NCI-H526 (cell line): ENCODE measurements at regions not wholly inside any gene's neighbourhood (a gene's known extent, or its start where the extent isn't known, plus 50 kb on each side); places are given as distances from the start of the nearest gene placed in this dataset.

ENCODE experiments used
- DNase-seq, 2 experiments: peaks; one replicate each; lab custom pipeline; 2025; lab: John Stamatoyannopoulos, UW

- peak in 1 of 2 experiments; percentile 74 for DNase-seq
Observed at GRCh38 chr11:129324533-129325175, 51.0 kb upstream of the BARX2 start.

DNA sequence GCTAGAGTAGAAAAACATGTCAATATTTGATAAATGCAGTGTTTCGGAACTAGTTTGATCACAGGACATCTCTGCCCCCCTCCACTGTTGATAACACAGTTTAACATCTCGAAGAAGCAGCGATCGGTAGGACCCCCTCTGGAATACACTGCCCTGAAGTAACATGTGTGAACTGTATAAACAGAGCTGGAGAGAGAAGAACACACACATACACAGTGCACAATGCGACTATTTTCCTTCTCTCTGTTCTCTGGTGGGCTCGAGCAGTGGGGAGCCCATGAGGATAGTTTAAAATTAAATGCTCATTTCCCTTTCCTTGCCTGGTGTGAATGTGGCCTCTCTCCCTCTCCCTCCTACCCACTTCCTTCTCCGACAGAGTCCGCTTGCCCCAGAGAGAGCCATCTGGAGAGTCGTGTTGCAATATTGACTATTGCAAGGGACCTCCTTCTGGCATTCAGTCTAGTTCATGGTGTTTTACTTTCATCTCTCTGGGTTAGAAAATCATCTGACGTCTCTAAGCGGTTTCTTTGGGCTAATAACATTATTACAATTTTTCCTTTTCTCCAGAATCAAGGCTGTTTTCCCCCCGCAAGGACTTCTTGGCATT is 51.6 kb upstream of the BARX2 start:
- DNase-seq = peak in 1 of 2 experiments; percentile 49

DNA sequence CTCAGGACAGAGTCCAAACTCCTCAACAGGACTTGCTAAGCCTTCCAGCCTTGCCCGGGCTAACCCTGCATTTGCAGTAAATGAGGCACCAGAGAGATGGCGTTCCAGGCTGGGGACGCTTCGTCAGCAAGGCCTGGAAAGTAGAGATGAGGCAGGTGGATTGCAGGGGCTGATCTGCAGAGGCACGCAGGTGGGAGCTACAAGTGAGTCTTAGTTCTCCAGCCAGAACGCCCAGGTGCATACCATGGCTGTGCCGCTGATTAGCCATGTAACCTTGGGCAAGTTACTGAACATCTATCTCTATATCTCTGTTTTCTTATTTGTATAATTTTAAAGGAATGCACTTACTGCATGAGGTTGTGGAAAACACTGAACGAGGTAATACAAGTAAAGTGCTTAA is 52.7 kb upstream of the BARX2 start:
- DNase-seq = peak in 1 of 2 experiments; percentile 41

DNA sequence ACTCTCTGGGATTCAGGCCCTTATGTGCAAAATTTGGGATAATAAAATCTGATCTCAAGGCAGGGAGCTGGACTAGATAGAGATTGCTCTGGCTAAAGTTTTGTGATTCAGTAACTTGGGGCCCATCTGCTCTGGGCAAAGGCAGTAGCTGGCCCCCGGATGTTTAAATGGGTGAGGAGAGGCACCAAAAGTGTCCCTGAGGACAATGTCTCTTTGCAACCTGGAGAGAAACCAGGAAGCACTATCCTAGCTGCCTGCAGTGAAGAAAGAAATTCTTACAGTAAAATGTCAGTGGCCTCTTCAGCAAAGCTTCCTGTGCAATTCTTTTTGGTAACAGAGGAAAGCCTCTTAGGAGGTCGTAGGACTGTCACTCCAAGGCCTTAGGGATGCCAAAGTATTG is 54.6 kb upstream of the BARX2 start:
- no peak for DNase-seq

DNA sequence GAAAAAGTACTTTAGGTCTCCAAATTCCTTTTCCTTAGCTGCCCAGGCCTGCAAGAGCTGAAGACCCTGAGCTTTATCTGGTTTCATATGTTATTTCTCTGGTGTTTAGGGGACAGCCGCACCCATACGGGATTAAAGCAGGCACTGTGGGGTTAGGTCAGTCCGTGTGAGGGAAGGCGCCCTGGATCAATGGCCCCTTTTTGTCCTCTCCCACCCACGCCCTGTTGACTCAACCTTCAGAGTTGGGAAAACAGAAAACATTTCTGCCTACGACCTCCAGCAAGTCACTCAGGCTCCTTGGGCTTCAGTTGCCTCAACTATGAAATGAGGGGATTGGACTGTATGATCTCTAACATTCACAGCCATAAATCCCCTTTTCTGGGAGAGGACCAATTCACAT is 55.2 kb upstream of the BARX2 start:
- no peak for DNase-seq

DNA sequence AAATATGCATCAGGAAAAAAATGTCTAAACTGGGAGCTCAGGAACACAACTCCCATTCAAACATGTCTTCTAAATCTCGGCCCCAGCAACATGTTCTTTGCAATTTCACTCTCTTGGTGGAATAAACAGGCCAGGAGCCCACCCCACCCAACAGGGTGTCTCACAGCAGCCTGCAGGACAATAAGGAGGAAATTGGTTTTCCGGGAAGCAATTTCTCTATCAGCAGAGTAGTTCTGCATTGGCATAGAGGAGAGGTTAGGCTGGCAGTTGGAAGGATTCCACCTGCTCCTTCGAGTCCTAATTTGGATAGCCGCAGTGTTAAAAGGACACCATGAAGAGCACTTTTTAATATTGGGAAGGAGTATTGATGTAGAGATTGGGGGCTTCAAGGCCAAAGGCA is 55.9 kb upstream of the BARX2 start:
- DNase-seq = peak in 1 of 2 experiments; percentile 75

DNA sequence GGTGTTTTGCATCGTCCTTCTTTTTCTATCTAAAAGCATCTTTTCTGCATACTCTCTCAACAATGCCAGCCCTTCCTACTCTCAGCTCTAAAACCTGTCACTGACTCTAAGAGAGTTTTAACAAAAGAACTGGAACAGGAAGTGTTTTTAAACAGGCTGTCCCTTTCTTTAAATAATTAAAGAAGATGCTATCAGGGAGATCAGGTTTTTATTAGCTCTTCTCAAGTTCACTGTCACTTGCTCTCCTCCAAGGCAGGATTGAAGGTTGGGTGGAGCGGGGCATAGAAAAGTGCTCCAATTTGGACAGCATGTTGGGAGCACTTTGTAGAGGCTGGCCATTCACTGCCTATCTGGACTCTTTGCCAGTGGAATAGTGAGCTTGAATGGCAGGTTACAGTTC is 56.4 kb upstream of the BARX2 start:
- no peak for DNase-seq

- peak; percentile 64 to 70 for DNase-seq
Observed at GRCh38 chr11:129317571-129317970, 58.1 kb upstream of the BARX2 start.

- no peak for DNase-seq
Observed at GRCh38 chr11:129316781-129317180, 58.9 kb upstream of the BARX2 start.

- peak; percentile 94 to 97 for DNase-seq
Observed at GRCh38 chr11:129315781-129316579, 59.7 kb upstream of the BARX2 start.

DNA sequence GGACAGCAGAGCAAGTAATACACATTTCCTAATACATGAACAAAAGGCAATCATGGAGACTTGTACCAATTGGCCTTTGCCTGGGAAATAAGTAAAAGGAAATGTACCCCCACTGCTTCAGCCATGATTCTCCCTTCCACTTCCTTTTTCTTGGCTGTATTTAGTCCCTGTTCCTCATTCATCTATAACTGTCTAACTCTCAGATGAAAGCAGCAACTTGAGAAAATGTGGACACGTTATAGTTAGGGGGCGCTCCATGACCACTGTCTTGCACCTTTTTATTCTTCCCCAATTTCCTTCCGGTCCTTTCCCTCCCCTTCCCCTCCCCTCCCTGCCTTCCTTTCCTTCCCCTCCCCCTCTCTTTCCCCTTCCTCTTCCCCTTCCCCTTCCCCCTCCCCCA is 61.3 kb upstream of the BARX2 start:
- no peak for DNase-seq

- no peak for DNase-seq
Observed at GRCh38 chr11:129313541-129314297, 61.9 kb upstream of the BARX2 start.

- DNase-seq = peak in 1 of 2 experiments; percentile 60
Observed at GRCh38 chr11:129312730-129313503, 62.7 kb upstream of the BARX2 start.

DNA sequence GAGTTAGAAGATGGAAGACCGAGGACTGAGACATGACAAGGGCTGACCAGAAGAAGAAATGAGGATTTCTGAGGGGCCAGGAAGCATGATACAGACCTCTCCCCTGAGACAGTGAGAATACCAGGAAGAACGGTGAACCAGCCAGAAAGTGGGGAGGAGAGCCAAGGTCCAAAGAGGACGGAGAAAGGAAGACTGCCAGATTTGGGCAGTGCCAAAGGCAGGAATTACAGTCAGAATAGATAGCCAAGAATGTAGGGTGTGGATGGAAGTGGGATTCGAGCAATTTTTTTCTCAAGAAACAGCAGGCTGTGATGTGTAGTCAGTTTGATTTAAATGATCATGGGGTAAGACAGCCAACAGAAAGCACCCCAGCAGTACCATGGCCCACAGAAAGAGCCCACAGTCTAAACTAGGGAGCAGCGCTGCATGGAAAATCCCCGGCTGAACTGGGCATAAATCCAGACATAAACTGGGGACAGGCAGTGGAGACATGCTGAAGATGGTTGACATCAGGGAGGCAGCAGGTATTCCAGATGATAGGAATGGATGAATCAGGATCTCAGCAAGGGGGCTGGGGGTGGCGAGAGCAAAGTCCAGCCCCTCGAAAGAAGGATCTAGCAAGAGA is 67.3 kb upstream of the BARX2 start:
- no peak for DNase-seq

GRCh38 chr11:129307162-129307561 is 68.5 kb upstream of the BARX2 start:
- DNase-seq = no peak

DNA sequence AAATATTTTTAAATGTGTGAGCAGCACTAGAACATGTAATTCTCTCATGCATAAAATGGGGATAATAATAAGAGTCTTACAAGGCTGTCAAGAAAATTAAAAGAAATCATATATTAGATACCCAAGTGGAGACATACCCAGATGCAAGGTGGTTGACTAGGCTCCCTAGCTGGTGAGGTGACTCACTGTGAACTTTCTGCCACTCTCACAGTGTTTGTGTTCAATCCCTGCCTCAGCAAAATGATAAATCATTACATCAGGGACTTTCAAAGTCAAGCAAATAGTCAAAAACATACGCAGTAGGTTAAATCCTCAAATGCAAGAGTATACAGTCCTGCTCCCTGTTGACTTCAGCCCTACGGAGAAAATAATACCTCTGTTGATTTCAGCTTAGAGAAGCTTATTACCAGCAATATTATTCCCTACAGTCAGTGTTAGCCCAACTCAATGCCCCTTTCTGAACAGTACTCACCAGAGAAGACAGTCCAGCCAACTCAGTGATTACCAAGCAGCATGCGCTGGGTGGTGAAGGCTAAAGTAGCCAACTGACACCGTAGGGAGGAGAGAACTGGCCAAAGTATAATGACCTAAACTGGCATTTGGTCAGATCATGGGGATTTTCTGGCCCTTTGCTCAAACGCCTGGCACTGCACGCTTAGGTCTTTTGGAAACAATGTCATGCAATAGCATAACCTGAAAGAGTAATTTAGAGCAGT is 73.1 kb upstream of the BARX2 start:
- DNase-seq = no peak

DNA sequence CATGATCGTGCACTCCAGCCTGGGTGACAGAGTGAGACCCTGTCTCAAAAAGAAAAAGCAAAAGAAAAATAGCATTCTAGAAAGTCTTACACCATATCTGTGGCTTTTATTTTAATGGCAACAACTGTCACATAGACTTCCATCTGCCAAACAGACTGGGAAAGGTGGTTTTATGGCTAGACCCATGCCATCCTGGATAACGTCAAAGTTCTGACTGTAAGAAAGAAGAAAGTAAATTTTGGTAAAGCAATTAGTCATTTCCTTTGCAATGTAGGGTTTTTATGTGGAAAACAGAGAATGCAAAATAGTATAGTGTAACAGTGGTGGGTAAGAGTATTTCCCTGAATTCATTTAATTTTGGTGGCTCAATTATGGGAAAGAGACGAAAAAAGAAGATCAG is 75.5 kb upstream of the BARX2 start:
- no peak for DNase-seq

DNA sequence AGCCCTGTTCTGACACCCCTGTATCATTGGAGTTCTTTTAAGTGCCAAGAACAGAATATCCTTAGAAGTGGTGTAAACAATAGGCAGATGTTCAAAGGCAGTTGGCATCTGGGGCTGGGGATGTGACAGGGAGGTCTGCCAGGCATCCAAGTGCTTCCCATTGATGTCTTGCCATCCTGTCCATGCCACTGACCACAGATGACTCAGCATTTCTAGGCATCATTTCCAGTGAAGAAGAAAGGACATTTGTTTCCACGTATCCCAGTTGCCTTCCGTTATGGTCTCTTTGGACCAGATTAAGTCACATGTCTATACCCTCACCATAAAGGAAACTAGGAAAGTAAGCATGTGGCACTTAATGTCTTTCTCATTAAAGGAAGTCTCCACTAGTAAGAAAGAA is 76.7 kb upstream of the BARX2 start:
- no peak for DNase-seq

GRCh38 chr11:129295746-129296145 is 79.9 kb upstream of the BARX2 start:
- DNase-seq = no peak

DNA sequence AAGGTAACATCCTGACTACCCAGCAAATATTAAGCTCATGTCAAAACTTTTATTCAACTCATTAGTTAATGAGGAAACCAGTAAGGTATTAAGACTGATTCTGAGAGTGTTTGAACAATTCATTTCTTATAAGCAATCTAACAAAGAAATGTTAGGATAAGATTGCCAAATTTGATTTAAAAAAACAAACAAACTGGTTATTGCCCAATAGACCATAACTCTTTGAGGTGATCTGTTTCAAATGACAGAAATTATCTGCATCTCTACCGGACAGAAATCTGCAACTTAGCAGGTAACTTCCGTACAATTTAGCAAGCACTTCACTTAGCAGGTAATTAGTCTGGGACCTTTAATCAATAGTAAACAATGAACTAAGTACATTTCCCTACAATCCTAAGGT is 82.9 kb upstream of the BARX2 start:
- no peak for DNase-seq

- no peak for DNase-seq
Observed at GRCh38 chr11:129292092-129292491, 83.6 kb upstream of the BARX2 start.
